ENCODE measurements at regions not wholly inside any gene's neighbourhood (a gene's known extent, or its start where the extent isn't known, plus 50 kb on each side); places are given as distances from the start of the nearest gene placed in this dataset.
"Not testable (repeated sequence)": the region's sequence is repeated elsewhere in the genome, so short reads cannot be mapped to it uniquely, and the experiment has no call there.

- H3K4me3 ChIP-seq (ENCODE audit: low read depth, low read length) = no peak overlapping the region
- TF ChIP-seq, protein P1, sequence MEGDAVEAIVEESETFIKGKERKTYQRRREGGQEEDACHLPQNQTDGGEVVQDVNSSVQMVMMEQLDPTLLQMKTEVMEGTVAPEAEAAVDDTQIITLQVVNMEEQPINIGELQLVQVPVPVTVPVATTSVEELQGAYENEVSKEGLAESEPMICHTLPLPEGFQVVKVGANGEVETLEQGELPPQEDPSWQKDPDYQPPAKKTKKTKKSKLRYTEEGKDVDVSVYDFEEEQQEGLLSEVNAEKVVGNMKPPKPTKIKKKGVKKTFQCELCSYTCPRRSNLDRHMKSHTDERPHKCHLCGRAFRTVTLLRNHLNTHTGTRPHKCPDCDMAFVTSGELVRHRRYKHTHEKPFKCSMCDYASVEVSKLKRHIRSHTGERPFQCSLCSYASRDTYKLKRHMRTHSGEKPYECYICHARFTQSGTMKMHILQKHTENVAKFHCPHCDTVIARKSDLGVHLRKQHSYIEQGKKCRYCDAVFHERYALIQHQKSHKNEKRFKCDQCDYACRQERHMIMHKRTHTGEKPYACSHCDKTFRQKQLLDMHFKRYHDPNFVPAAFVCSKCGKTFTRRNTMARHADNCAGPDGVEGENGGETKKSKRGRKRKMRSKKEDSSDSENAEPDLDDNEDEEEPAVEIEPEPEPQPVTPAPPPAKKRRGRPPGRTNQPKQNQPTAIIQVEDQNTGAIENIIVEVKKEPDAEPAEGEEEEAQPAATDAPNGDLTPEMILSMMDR (IDR thresholded peaks at IDR 0.05; ENCODE audit: borderline replicate concordance, insufficient read depth, low read depth, low read length) = no peak
These were observed 123.2 kb upstream of the UFM1 start for GRCh38 chr13:38226496-38226895.

- TF ChIP-seq, protein P1 (IDR thresholded peaks at IDR 0.05; ENCODE audit: borderline replicate concordance, insufficient read depth, low read depth, low read length) = no peak
- H3K4me3 ChIP-seq (ENCODE audit: low read depth, low read length) = no peak overlapping the region
These were observed 126.6 kb upstream of the UFM1 start for GRCh38 chr13:38223089-38223488.

DNA sequence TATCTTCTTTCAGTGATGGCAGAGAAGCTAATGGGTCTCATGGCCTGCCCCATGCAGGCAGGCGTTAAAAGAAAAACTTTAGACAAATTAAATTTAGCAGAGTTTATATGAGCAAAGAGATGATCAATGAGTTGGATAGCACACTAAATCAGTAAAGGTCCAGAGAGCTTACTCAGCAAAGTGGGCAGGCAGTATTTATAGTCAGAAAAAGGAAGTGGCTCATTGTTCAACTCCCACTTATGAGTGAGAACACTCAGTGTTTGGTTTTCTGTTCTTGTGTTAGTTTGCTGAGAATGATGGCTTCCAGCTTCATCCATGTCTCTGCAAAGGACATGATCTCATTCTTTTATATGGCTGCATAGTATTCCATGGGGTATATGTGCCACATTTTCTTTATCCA lies 128.5 kb upstream of the UFM1 start:
- H3K4me3 ChIP-seq (ENCODE audit: low read depth, low read length) = not testable (repeated sequence)

DNA sequence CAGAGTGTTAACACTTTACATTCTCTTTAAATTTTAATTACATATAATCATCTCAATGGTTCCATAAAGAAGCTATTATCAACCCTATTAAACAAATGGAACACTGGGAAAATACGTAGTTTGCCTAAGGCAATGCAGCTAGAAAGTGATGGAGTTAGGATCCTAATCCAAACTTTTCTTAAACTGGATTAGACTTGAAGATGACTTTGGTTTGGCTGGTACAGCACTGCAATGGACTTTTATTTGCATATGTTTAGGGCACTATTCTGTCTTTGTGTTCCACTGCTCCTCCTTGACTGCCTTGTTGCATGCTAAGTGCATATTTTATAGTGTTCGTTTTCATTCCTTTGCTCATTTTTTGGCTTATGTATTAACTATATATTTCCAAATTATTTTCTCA lies 133.5 kb upstream of the UFM1 start:
- TF ChIP-seq, protein P1 (IDR thresholded peaks at IDR 0.05; ENCODE audit: borderline replicate concordance, insufficient read depth, low read depth, low read length) = no peak
- H3K4me3 ChIP-seq (ENCODE audit: low read depth, low read length) = no peak overlapping the region

GRCh38 chr13:38213314-38213713 lies 136.3 kb upstream of the UFM1 start:
- H3K4me3 ChIP-seq (ENCODE audit: low read depth, low read length) = no peak overlapping the region
- TF ChIP-seq, protein P1 (IDR thresholded peaks at IDR 0.05; ENCODE audit: borderline replicate concordance, insufficient read depth, low read depth, low read length) = no peak

- TF ChIP-seq, protein P1 (IDR thresholded peaks at IDR 0.05; ENCODE audit: borderline replicate concordance, insufficient read depth, low read depth, low read length) = no peak
- no peak overlapping the region for H3K4me3 ChIP-seq (ENCODE audit: low read depth, low read length)
These were observed 138.6 kb upstream of the UFM1 start for GRCh38 chr13:38210928-38211596.

- no peak overlapping the region for H3K4me3 ChIP-seq (ENCODE audit: low read depth, low read length)
- TF ChIP-seq, protein P1 (IDR thresholded peaks at IDR 0.05; ENCODE audit: borderline replicate concordance, insufficient read depth, low read depth, low read length) = no peak
These were observed 145.1 kb upstream of the UFM1 start for GRCh38 chr13:38204556-38204955.
